HEK293 (cell line): ENCODE measurements at regions not wholly inside any gene's neighbourhood (a gene's known extent, or its start where the extent isn't known, plus 50 kb on each side); places are given as distances from the start of the nearest gene placed in this dataset.

Experiments used
- SP7 ChIP-seq: fragments of 450-650 bp; formaldehyde crosslinking; IDR thresholded peaks from 2 replicates; pipeline ENCODE4 v1.5.1; 2016; ENCODE audit warnings: missing biosample characterization, missing genetic modification characterization
- TF ChIP-seq, protein P1 (sequence below): fragments of 450-650 bp; formaldehyde crosslinking; IDR thresholded peaks from 2 replicates; pipeline ENCODE4 v1.5.1; 2016; ENCODE audit warnings: missing biosample characterization, missing genetic modification characterization

DNA sequence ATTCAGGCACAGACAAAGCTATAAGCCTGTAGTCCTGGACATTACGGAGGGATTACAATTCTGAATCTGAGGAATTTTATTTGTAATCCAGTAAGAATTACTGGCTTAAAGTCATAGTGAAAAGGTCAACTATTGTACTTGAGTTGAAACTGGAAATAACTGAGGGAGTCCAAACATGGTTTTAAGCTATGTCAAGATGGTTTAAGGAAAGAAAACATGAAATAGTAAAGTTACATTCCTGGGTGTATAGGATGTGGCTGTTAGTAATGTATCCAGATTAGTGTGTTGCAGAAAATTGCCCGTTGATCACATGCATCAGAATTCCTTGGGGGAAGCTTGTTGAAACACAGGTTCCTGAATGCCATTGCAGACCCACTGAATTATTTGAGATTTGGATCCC is 124.8 kb upstream of the GORAB start:
- TF ChIP-seq, protein P1, sequence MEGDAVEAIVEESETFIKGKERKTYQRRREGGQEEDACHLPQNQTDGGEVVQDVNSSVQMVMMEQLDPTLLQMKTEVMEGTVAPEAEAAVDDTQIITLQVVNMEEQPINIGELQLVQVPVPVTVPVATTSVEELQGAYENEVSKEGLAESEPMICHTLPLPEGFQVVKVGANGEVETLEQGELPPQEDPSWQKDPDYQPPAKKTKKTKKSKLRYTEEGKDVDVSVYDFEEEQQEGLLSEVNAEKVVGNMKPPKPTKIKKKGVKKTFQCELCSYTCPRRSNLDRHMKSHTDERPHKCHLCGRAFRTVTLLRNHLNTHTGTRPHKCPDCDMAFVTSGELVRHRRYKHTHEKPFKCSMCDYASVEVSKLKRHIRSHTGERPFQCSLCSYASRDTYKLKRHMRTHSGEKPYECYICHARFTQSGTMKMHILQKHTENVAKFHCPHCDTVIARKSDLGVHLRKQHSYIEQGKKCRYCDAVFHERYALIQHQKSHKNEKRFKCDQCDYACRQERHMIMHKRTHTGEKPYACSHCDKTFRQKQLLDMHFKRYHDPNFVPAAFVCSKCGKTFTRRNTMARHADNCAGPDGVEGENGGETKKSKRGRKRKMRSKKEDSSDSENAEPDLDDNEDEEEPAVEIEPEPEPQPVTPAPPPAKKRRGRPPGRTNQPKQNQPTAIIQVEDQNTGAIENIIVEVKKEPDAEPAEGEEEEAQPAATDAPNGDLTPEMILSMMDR (tag by site-specific recombination) = no peak
- no peak for TF ChIP-seq SP7 (tag by site-specific recombination)
